DND-41 (cell line): ENCODE measurements at regions not wholly inside any gene's neighbourhood (a gene's known extent, or its start where the extent isn't known, plus 50 kb on each side); places are given as distances from the start of the nearest gene placed in this dataset.

Experiments
- ATAC-seq: fragments of 200-7000 bp; cut with Tn5 transposase; 3 replicates; pipeline ENCODE4 v1.9.1; 2021; ENCODE audit warnings: low read depth; ENCODE audit not compliant: insufficient read depth
- DNase-seq: peaks from one replicate; pipeline ENCODE4 v3.0.0-alpha.2; 2020
- H2AFZ ChIP-seq: 2 replicates; pipeline ENCODE4 v1.6.0; 2012; ENCODE audit warnings: low read depth, low read length
- H3K27ac ChIP-seq: 2 replicates; pipeline ENCODE4 v1.5.1; 2012; ENCODE audit warnings: low read length, inconsistent platforms
- H3K27me3 ChIP-seq: fragments of 200-600 bp; sonication (generic); 2 replicates; pipeline ENCODE4 v1.6.0; 2012; ENCODE audit warnings: low read length, mild to moderate bottlenecking, inconsistent platforms; ENCODE audit not compliant: insufficient read depth, poor library complexity
- H3K36me3 ChIP-seq: 2 replicates; pipeline ENCODE4 v1.5.1; 2012; ENCODE audit warnings: low read length, inconsistent platforms; ENCODE audit not compliant: insufficient read depth
- H3K4me1 ChIP-seq: 2 replicates; pipeline ENCODE4 v1.5.1; 2012; ENCODE audit warnings: mild to moderate bottlenecking, low read length; ENCODE audit not compliant: insufficient read depth
- H3K4me2 ChIP-seq: 2 replicates; pipeline ENCODE4 v1.6.0; 2012; ENCODE audit warnings: mild to moderate bottlenecking, moderate library complexity, low read length, inconsistent platforms; ENCODE audit not compliant: insufficient read depth
- H3K4me3 ChIP-seq, 2 experiments: fragments of 200-600 bp in 1 of 2; shearing (Covaris generic) in 1 of 2; 2 replicates each; pipeline ENCODE4 v1.5.1; 2012 to 2016; ENCODE audit warnings: inconsistent platforms in 2 of 2, low read length in 2 of 2, mild to moderate bottlenecking in 2 of 2, low read depth in 1 of 2, moderate library complexity in 1 of 2
- H3K79me2 ChIP-seq: 2 replicates; pipeline ENCODE4 v1.6.0; 2012; ENCODE audit warnings: low read length, inconsistent platforms; ENCODE audit not compliant: insufficient read depth
- H3K9ac ChIP-seq: 2 replicates; pipeline ENCODE4 v1.6.0; 2012; ENCODE audit warnings: low read depth, mild to moderate bottlenecking, inconsistent platforms, low read length, moderate library complexity
- H3K9me3 ChIP-seq: 2 replicates; pipeline ENCODE4 v1.5.1; 2012; ENCODE audit warnings: low read length, moderate library complexity, mild to moderate bottlenecking, inconsistent platforms; ENCODE audit not compliant: insufficient read depth, severe bottlenecking
- H4K20me1 ChIP-seq: 2 replicates; pipeline ENCODE4 v1.6.0; 2012; ENCODE audit warnings: low read length; ENCODE audit not compliant: insufficient read depth
- EZH2 ChIP-seq: IDR thresholded peaks from 3 replicates; pipeline ENCODE4 v1.6.1; 2012; ENCODE audit warnings: borderline replicate concordance, low read depth, mild to moderate bottlenecking, moderate library complexity, low read length, inconsistent platforms; ENCODE audit not compliant: severe bottlenecking
- TF ChIP-seq, protein P1 (sequence below): IDR thresholded peaks from 2 replicates; pipeline ENCODE4 v1.5.1; 2012; ENCODE audit warnings: borderline replicate concordance, low read length, moderate library complexity, mild to moderate bottlenecking; ENCODE audit not compliant: poor library complexity, severe bottlenecking; ENCODE audit errors: extremely low read depth

DNA sequence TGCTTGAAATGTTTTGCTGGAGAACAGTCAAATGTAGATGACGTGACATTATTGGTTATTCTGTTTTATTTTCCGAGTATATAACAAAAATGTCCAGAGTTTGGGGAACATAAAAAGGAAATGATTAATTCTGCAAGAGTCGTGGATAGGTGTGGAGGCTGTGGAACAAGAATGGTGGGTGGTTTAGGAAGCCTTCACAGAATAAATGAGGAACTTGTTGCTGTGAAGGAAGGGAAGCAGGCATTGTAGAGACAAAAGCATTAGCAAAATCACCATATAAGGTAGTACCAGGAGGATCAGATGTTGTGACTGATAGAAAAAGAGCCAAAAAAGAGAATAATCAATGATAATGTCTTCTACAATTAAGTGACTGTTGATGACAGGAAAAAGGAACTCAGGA lies 66.2 kb upstream of the CNTLN start:
- Histone ChIP-seq H3K27ac (no peak overlapping the region), H3K27me3 (no peaks in the 10 kb centered on the region), H3K79me2 (no peaks in the 10 kb centered on the region), H3K9me3 (no peaks in the 10 kb centered on the region), H2AFZ (no peak overlapping the region), H3K4me1 (no peaks in the 10 kb centered on the region), H3K36me3 (no peaks in the 10 kb centered on the region), H3K9ac (no peak overlapping the region), H3K4me2 (no peak overlapping the region), H4K20me1 (no peaks in the 10 kb centered on the region), H3K4me3 (no peak overlapping the region)
- no peak for ATAC-seq
- no peak for DNase-seq
- no peak for TF ChIP-seq EZH2
- TF ChIP-seq, protein P1, sequence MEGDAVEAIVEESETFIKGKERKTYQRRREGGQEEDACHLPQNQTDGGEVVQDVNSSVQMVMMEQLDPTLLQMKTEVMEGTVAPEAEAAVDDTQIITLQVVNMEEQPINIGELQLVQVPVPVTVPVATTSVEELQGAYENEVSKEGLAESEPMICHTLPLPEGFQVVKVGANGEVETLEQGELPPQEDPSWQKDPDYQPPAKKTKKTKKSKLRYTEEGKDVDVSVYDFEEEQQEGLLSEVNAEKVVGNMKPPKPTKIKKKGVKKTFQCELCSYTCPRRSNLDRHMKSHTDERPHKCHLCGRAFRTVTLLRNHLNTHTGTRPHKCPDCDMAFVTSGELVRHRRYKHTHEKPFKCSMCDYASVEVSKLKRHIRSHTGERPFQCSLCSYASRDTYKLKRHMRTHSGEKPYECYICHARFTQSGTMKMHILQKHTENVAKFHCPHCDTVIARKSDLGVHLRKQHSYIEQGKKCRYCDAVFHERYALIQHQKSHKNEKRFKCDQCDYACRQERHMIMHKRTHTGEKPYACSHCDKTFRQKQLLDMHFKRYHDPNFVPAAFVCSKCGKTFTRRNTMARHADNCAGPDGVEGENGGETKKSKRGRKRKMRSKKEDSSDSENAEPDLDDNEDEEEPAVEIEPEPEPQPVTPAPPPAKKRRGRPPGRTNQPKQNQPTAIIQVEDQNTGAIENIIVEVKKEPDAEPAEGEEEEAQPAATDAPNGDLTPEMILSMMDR = no peak

DNA sequence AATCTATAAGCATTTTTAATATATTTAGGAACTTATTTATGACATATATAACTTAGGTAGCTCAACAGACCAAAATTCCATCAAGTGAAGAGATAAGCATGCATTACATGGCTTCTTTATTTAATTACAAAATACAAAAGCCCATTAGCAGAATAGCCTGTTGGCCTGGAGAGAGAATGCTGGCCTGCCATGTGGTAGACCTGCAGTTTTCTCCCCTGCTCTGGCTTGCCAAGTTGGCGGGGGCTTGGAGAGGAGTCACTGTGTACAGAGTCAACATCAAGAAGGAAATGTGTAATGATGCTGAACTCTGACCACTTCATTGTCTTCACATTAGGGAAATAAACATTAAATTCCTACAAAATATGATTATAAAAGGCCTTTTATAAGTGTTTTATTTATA lies 69.8 kb upstream of the CNTLN start:
- H3K27ac ChIP-seq = no peak overlapping the region
- TF ChIP-seq, protein P1 = no peak
- TF ChIP-seq EZH2 = no peak
- no peak overlapping the region for H3K9ac ChIP-seq
- H3K79me2 ChIP-seq = no peaks in the 10 kb centered on the region
- no peak overlapping the region for H3K4me3 ChIP-seq
- no peaks in the 10 kb centered on the region for H4K20me1 ChIP-seq
- no peaks in the 10 kb centered on the region for H3K27me3 ChIP-seq
- H3K4me2 ChIP-seq = no peak overlapping the region
- DNase-seq (no peak), ATAC-seq (no peak)
- no peaks in the 10 kb centered on the region for H3K9me3 ChIP-seq
- no peaks in the 10 kb centered on the region for H3K4me1 ChIP-seq
- no peak overlapping the region for H2AFZ ChIP-seq
- no peaks in the 10 kb centered on the region for H3K36me3 ChIP-seq

DNA sequence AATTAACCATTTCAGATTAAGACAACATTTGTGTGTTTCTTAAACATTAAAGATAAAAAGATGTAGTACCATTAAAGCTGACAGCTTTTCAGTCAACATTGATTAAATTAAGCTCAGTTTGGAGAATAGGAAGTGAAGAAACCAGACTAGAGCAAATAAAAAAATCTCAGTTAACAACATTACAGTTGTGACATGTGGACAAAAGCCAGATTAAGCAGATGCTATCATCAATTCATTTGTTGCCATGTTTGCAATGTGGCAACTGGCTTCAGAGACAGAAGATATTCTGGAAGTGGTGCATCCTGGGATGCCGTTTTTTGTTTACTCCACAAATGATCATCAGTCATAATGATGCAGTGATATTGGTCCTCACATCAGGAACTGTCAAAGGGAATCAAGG lies 70.3 kb upstream of the CNTLN start:
- H3K9me3 ChIP-seq = no peaks in the 10 kb centered on the region
- no peak for DNase-seq
- H3K27ac ChIP-seq = no peak overlapping the region
- no peak for TF ChIP-seq EZH2
- TF ChIP-seq, protein P1 = no peak
- no peak for ATAC-seq
- H3K4me1 ChIP-seq = no peaks in the 10 kb centered on the region
- H3K27me3 ChIP-seq = no peaks in the 10 kb centered on the region
- H3K9ac ChIP-seq = no peak overlapping the region
- no peaks in the 10 kb centered on the region for H4K20me1 ChIP-seq
- no peak overlapping the region for H2AFZ ChIP-seq
- H3K4me2 ChIP-seq = no peak overlapping the region
- no peaks in the 10 kb centered on the region for H3K36me3 ChIP-seq
- no peak overlapping the region for H3K4me3 ChIP-seq
- no peaks in the 10 kb centered on the region for H3K79me2 ChIP-seq
